Cardiac fibroblast (primary cell): ENCODE measurements at regions not wholly inside any gene's neighbourhood (a gene's known extent, or its start where the extent isn't known, plus 50 kb on each side); places are given as distances from the start of the nearest gene placed in this dataset.

Experiments
- DNase-seq, 2 donors: peaks; one replicate each; pipeline versions ENCODE4 v3.0.0 to v3.0.0-alpha.2; 2010; ENCODE audit warnings: low read depth in 2 of 2
- H3K4me3 ChIP-seq, 2 donors: replicated peaks in 1 of 2; 1 replicate in 1 of 2; 2 replicates in 1 of 2; pipeline ENCODE4 v1.5.1; 2011; ENCODE audit warnings: low read depth in 2 of 2, low read length in 2 of 2, mild to moderate bottlenecking in 2 of 2, moderate library complexity in 1 of 2
- TF ChIP-seq, protein P1 (sequence below): IDR thresholded peaks from one replicate; pipeline ENCODE4 v1.5.1; 2011; ENCODE audit warnings: low read depth, mild to moderate bottlenecking, low read length, inconsistent platforms

DNA sequence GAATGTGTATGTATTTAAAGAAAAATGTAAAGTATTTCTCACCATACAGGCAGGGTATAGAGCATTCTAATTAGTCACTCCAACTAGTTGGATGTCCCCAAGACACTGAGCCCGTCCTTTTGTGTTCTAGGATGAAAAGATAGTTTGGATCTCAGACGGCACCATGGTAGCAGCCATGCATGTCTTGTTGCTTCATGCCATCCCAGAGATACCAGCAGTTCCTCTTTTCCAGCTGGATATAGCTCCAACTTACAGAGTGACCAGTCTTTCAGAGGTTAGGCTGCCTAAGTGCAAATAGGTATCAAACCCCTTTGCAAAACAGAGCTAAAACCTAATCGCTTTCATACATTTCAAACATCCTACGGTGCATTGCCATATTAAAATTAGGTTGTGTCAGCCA lies 275.3 kb downstream of the MTX2 start:
- no peak overlapping the region for H3K4me3 ChIP-seq
- TF ChIP-seq, protein P1, sequence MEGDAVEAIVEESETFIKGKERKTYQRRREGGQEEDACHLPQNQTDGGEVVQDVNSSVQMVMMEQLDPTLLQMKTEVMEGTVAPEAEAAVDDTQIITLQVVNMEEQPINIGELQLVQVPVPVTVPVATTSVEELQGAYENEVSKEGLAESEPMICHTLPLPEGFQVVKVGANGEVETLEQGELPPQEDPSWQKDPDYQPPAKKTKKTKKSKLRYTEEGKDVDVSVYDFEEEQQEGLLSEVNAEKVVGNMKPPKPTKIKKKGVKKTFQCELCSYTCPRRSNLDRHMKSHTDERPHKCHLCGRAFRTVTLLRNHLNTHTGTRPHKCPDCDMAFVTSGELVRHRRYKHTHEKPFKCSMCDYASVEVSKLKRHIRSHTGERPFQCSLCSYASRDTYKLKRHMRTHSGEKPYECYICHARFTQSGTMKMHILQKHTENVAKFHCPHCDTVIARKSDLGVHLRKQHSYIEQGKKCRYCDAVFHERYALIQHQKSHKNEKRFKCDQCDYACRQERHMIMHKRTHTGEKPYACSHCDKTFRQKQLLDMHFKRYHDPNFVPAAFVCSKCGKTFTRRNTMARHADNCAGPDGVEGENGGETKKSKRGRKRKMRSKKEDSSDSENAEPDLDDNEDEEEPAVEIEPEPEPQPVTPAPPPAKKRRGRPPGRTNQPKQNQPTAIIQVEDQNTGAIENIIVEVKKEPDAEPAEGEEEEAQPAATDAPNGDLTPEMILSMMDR = no peak
- DNase-seq = no peak

DNA sequence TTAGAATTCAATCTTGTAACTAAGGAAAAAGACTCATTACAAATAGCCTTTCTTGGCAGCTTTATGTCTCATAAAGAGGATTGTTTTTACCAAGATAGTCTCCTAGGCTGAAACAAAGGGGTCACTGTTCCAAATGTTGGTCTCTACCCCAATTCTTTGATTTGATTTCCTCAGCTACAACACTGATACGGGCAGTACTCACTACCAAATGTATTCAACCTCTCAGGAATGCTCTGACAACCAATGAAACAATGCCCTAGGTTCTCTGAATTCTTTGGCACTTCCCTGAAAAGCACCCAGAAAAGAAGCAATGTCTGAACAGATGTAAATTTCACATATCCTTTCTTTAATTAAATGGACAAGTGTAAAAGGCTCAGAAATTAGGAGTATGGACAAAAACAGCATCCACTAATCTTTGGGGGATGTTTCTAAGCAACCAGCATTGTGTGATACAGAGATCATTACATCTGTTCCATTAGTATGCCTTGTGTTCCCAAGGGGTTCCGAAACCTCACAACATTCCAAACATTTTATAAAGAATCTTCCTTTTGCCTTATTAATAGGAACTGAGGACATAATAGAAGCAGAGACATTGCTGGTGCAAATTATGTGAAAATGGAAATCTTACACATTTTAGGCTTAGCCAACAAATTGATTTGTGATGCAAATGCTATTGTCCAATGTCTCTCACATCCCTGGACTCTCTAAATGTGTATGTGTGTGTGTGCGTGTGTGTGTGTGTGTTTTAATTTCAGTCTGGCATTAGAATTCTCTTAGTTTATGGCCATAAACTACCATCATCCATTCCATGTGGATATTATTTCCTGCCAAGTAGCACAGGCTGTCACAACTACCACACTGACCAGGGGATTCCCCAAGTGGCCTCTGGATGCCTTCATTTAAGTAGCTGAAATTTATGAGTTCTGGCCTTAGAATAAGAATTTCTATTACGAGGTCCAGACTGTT lies 276.0 kb downstream of the MTX2 start:
- no peak overlapping the region for H3K4me3 ChIP-seq
- TF ChIP-seq, protein P1 = no peak
- DNase-seq = no peak

DNA sequence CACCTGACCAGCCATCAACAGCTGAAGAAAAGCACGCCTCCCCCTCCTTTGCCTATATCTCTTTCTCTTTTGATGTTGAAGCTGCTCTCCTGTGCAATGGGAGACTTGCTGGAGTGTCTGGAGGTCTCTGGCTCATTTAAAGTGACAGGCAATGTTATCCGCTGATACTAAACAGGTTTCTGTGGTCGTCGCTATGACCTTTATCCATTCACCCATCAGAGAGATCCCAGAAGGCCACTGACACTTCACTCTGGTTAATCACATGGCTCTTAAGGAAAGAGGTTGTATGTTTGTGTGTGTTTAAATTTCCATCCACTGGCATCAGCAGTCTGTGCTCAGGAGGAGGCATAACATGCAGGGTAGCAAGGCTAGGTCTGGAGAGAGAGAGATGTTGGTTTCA lies 277.3 kb downstream of the MTX2 start:
- H3K4me3 ChIP-seq = no peak overlapping the region
- TF ChIP-seq, protein P1 = no peak
- DNase-seq = no peak

DNA sequence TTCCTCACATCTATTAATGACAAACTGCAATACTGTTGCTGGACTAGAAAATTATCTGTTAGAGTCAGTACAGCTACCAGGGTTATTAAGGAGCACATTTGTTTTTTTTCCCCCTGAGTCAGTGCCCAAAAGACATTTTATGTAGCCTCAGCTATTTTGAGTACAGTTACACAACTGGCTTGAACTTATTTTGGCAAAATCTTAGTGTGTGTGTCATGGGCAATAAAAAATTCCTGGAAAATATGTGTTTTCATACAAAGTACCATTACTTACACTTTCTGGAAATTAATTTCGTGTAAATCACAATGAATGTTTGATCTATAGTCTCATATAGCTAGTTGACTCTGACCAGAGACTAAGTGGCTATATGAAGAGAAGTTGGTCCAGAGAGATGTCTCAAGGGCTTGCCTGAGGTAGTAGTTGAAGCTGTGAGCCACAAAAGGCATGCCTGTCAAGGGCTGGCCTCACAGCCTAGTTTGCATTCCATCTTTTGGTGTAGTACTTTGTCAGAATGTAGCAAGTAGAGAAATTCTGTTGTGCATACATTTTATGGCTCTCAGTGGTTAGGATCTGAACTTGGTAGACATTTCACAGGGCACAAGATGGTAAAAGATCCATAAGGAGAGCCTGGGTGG lies 283.4 kb downstream of the MTX2 start:
- no peak overlapping the region for H3K4me3 ChIP-seq
- TF ChIP-seq, protein P1 = no peak
- DNase-seq = peak; percentile 71 to 82

DNA sequence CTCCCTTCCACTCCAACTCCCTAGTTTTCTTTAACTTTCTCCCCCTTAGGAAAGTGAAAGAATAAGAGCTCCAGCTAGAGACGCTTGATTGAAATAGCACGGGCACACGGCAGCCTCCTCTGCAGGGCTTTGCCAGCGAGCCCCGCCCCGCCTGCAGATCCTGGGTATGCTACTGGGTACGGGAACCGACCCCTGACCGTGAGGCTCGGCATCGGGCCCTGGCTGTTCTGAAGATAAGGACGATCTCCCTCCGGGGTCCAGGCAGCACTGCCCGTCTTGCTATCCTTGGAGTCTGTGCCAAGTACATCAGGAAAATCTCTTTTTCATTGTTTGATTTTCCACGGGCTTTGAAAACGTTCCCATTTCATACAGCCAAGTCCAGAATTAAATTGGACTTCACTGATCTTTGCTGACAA lies 284.5 kb downstream of the MTX2 start:
- TF ChIP-seq, protein P1 = peak; percentile 1
- peak; percentile 38 to 74 for DNase-seq
- H3K4me3 ChIP-seq = peak overlapping the region; percentile 46

DNA sequence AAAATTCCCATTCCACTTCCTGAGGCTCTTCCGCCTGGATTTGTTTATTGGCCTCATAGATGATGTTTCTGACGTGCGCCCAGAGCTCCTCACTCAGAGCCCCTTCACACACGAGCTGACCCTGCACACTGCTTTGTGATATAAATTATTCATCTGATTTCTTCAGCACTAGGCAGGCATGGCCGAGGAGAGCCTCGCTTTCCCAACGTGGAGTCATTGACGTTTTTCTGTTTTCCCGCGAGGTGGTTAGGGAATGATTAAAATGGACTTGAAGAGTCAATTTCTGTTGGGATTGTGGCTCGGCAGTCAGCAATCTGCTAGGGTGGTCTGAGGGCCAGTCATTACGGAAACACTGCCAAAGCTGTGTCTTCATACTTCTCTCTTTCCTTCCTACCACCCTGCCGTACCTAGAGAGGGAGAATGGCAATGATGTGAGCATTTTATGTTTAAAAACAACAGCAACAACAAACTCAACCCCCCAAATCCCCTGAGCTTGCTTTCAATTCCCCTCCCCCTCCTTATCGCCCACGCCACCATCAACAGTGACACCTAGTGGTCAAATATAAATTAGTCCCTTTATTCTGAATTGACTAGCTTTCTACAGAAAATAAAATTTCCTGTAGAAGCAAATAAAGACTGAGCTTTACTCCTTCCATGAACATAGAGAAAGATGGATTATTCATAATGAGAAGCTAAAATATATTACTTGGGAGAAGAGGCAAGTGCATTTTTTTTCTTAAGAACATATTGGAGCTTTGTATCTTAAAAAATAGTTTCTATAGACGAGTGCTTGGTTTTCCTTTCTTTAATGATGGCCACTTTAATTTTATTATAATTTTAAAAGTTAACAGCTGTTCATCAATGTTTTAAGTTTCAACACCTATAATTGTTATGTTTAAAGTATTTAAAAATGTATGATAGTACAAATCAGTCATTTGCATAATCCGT lies 285.1 kb downstream of the MTX2 start:
- H3K4me3 ChIP-seq = peak overlapping the region; percentile 46
- peak; percentile 75 to 78 for DNase-seq
- TF ChIP-seq, protein P1 = peak; percentile 61
